ENCODE measurements at regions not wholly inside any gene's neighbourhood (a gene's known extent, or its start where the extent isn't known, plus 50 kb on each side); places are given as distances from the start of the nearest gene placed in this dataset.
"Not testable (repeated sequence)": the region's sequence is repeated elsewhere in the genome, so short reads cannot be mapped to it uniquely, and the experiment has no call there.

GRCh38 chr12:47337581-47337980 lies 257.8 kb upstream of the AMIGO2 start:
- Histone ChIP-seq H3K36me3 (replicated peaks in 1 of 2; ENCODE audit: insufficient read depth in 1 of 2, low read depth in 2 of 2) (no peaks in the 10 kb centered on the region), H3K9me3 (no peaks in the 10 kb centered on the region), H3K27me3 (no peaks in the 10 kb centered on the region), H3K27ac (no peak overlapping the region), H3K4me3 (no peak overlapping the region), H3K4me1 (no peaks in the 10 kb centered on the region)
- TF ChIP-seq POLR2A (IDR thresholded peaks at IDR 0.05) (no peak), CTCF (IDR thresholded peaks at IDR 0.05) (no peak)
- DNase-seq = no peak
- intact Hi-C loops (cut with DNase I) = no loop called here
- no peak for ATAC-seq

GRCh38 chr12:47333271-47333858 lies 253.6 kb upstream of the AMIGO2 start:
- WGBS, 2 donors = 91% methylated on average over 22 of the region's 22 CpGs; no CpG with 5 or more reads in 1 of the 2 donors
- H3K36me3 ChIP-seq (replicated peaks in 1 of 2; ENCODE audit: insufficient read depth in 1 of 2, low read depth in 2 of 2); intact Hi-C loops (cut with DNase I); H3K27me3 ChIP-seq; H3K27ac ChIP-seq; H3K4me1 ChIP-seq; DNase-seq; ATAC-seq; H3K9me3 ChIP-seq; H3K4me3 ChIP-seq: not testable (repeated sequence)

GRCh38 chr12:47328831-47329545 lies 249.2 kb upstream of the AMIGO2 start:
- intact Hi-C loops (cut with DNase I) = no loop called here
- Histone ChIP-seq H3K27me3 (no peaks in the 10 kb centered on the region), H3K36me3 (replicated peaks in 1 of 2; ENCODE audit: insufficient read depth in 1 of 2, low read depth in 2 of 2) (no peaks in the 10 kb centered on the region), H3K27ac (no peak overlapping the region), H3K4me1 (no peaks in the 10 kb centered on the region), H3K4me3 (no peak overlapping the region), H3K9me3 (no peaks in the 10 kb centered on the region)
- DNase-seq (no peak), ATAC-seq (no peak)
- 95% methylated on average over 1 of the region's 1 CpG for WGBS, 2 donors
- TF ChIP-seq POLR2A (IDR thresholded peaks at IDR 0.05) (no peak), CTCF (IDR thresholded peaks at IDR 0.05) (no peak)

- 85 to 92% methylated on average over 5 of the region's 5 CpGs for WGBS, 2 donors
- intact Hi-C loops (cut with DNase I) = no loop called here
- no peak overlapping the region for H3K27ac ChIP-seq
- no peak overlapping the region for H3K4me3 ChIP-seq
- no peaks in the 10 kb centered on the region for H3K4me1 ChIP-seq
- DNase-seq = no peak
- H3K27me3 ChIP-seq = no peaks in the 10 kb centered on the region
- no peaks in the 10 kb centered on the region for H3K36me3 ChIP-seq (replicated peaks in 1 of 2; ENCODE audit: insufficient read depth in 1 of 2, low read depth in 2 of 2)
- TF ChIP-seq POLR2A (IDR thresholded peaks at IDR 0.05) = no peak
- no peak for TF ChIP-seq CTCF (IDR thresholded peaks at IDR 0.05)
- ATAC-seq = no peak
- no peaks in the 10 kb centered on the region for H3K9me3 ChIP-seq
Observed at GRCh38 chr12:47326190-47326589, 246.4 kb upstream of the AMIGO2 start.

GRCh38 chr12:47323802-47324201 lies 244.0 kb upstream of the AMIGO2 start:
- Histone ChIP-seq H3K27me3 (no peaks in the 10 kb centered on the region), H3K4me1 (no peaks in the 10 kb centered on the region), H3K4me3 (no peak overlapping the region), H3K27ac (no peak overlapping the region), H3K9me3 (no peaks in the 10 kb centered on the region), H3K36me3 (replicated peaks in 1 of 2; ENCODE audit: insufficient read depth in 1 of 2, low read depth in 2 of 2) (no peaks in the 10 kb centered on the region)
- no peak for TF ChIP-seq CTCF (IDR thresholded peaks at IDR 0.05)
- TF ChIP-seq POLR2A (IDR thresholded peaks at IDR 0.05) = no peak
- intact Hi-C loops (cut with DNase I) = no loop called here
- DNase-seq (no peak), ATAC-seq (no peak)
- 70 to 76% methylated on average over 2 of the region's 2 CpGs for WGBS, 2 donors
